Hematopoietic multipotent progenitor cell (in vitro differentiated cells): ENCODE measurements at regions not wholly inside any gene's neighbourhood (a gene's known extent, or its start where the extent isn't known, plus 50 kb on each side); places are given as distances from the start of the nearest gene placed in this dataset.

Source experiments
- DNase-seq, 3 donors: peaks; one replicate each; pipeline ENCODE4 v3.0.0-alpha.2; 2011 to 2015; ENCODE audit warnings: low read depth in 2 of 3, low spot score in 2 of 3

GRCh38 chr3:162269636-162270458, 773.2 kb downstream of the OTOL1 start:
- no peak for DNase-seq

- DNase-seq: no peak
Measured at GRCh38 chr3:162274070-162274469, 777.5 kb downstream of the OTOL1 start.

- DNase-seq: no peak
Measured at GRCh38 chr3:162278834-162279233, 782.2 kb downstream of the OTOL1 start.

GRCh38 chr3:162285259-162285658, 788.7 kb downstream of the OTOL1 start:
- DNase-seq: no peak

GRCh38 chr3:162287600-162287999, 791.0 kb downstream of the OTOL1 start:
- no peak for DNase-seq

- no peak for DNase-seq
Measured at GRCh38 chr3:162292409-162292808, 795.8 kb downstream of the OTOL1 start.

- no peak for DNase-seq
Measured at GRCh38 chr3:162295323-162295983, 798.8 kb downstream of the OTOL1 start.

GRCh38 chr3:162302983-162303624, 806.5 kb downstream of the OTOL1 start:
- no peak for DNase-seq

GRCh38 chr3:162317046-162317445, 820.4 kb downstream of the OTOL1 start:
- no peak for DNase-seq

GRCh38 chr3:162328649-162329048, 832.0 kb downstream of the OTOL1 start:
- no peak for DNase-seq

- DNase-seq: no peak
Measured at GRCh38 chr3:162329514-162329913, 832.9 kb downstream of the OTOL1 start.

GRCh38 chr3:162332344-162332743, 835.7 kb downstream of the OTOL1 start:
- no peak for DNase-seq

- no peak for DNase-seq
Measured at GRCh38 chr3:162334537-162334936, 837.9 kb downstream of the OTOL1 start.

- DNase-seq: no peak
Measured at GRCh38 chr3:162337630-162338029, 841.0 kb downstream of the OTOL1 start.

GRCh38 chr3:162338514-162338913, 841.9 kb downstream of the OTOL1 start:
- DNase-seq: peak in 2 of 3 donors; percentile 37 to 86

- no peak for DNase-seq
Measured at GRCh38 chr3:162348912-162349311, 852.3 kb downstream of the OTOL1 start.

GRCh38 chr3:162353414-162353813, 856.8 kb downstream of the OTOL1 start:
- DNase-seq: peak in 2 of 3 donors; percentile 80 to 94

- no peak for DNase-seq
Measured at GRCh38 chr3:162354356-162354755, 857.7 kb downstream of the OTOL1 start.

- DNase-seq: no peak
Measured at GRCh38 chr3:162365066-162365719, 868.6 kb downstream of the OTOL1 start.

- DNase-seq: no peak
Measured at GRCh38 chr3:162366166-162366766, 869.7 kb downstream of the OTOL1 start.
